Common myeloid progenitor, CD34-positive (primary cell): ENCODE measurements at regions not wholly inside any gene's neighbourhood (a gene's known extent, or its start where the extent isn't known, plus 50 kb on each side); places are given as distances from the start of the nearest gene placed in this dataset.

Source experiments
- CTCF ChIA-PET: fragments of 350-600 bp; sonication (Branson Sonifier 250); formaldehyde crosslinking; loops from one replicate; lab custom pipeline; 2021; ENCODE audit warnings: antibody characterized with exemption; lab: Charles Lee
- POLR2A ChIA-PET: fragments of 350-600 bp; sonication (Branson Sonifier 250); formaldehyde crosslinking; loops from one replicate; lab custom pipeline; 2021; ENCODE audit warnings: antibody characterized with exemption; lab: Charles Lee
- DNase-seq, 3 donors: peaks; one replicate each; pipeline versions ENCODE4 v3.0.0 to v3.0.0-alpha.2; 2013
- H3K27ac ChIP-seq, 2 experiments: 1 replicate in 1 of 2; 2 replicates in 1 of 2; pipeline ENCODE4 v1.7.0; 2013; ENCODE audit warnings: inconsistent platforms in 2 of 2, low read length in 2 of 2, mild to moderate bottlenecking in 2 of 2, low read depth in 1 of 2, moderate library complexity in 1 of 2; ENCODE audit not compliant: severe bottlenecking in 2 of 2, insufficient read depth in 1 of 2, poor library complexity in 1 of 2
- H3K27me3 ChIP-seq, 5 experiments: replicated peaks in 2 of 5; 1 replicate in 3 of 5; 2 replicates in 2 of 5; pipeline versions ENCODE4 v1.6.1 to v1.7.0; 2013; ENCODE audit warnings: low read length in 4 of 5, mild to moderate bottlenecking in 2 of 5, moderate library complexity in 2 of 5, inconsistent platforms in 1 of 5; ENCODE audit not compliant: insufficient read depth in 5 of 5, control insufficient read depth in 4 of 5
- H3K36me3 ChIP-seq, 4 experiments: 1 replicate in 2 of 4; 2 replicates in 2 of 4; pipeline versions ENCODE4 v1.6.1 to v1.7.0; 2013; ENCODE audit warnings: low read length in 3 of 4, control low read depth in 1 of 4, mild to moderate bottlenecking in 1 of 4; ENCODE audit not compliant: control insufficient read depth in 4 of 4, insufficient read depth in 4 of 4
- H3K4me1 ChIP-seq, 4 experiments: 1 replicate in 3 of 4; 2 replicates in 1 of 4; pipeline versions ENCODE4 v1.6.1 to v1.7.1; 2013; ENCODE audit warnings: low read length in 3 of 4, mild to moderate bottlenecking in 3 of 4, control low read depth in 1 of 4, inconsistent platforms in 1 of 4, moderate library complexity in 1 of 4; ENCODE audit not compliant: control insufficient read depth in 4 of 4, insufficient read depth in 4 of 4; ENCODE audit errors: control extremely low read depth in 1 of 4
- H3K4me3 ChIP-seq, 7 experiments: 1 replicate in 4 of 7; 2 replicates in 3 of 7; pipeline versions ENCODE4 v1.5.1 to v1.7.0; 2013; ENCODE audit warnings: mild to moderate bottlenecking in 7 of 7, low read length in 6 of 7, moderate library complexity in 6 of 7, inconsistent platforms in 2 of 7, low read depth in 2 of 7, control low read depth in 1 of 7; ENCODE audit not compliant: insufficient read depth in 4 of 7, control insufficient read depth in 1 of 7; ENCODE audit errors: extremely low read depth in 1 of 7
- H3K9me3 ChIP-seq, 5 experiments: 1 replicate in 4 of 5; 2 replicates in 1 of 5; pipeline versions ENCODE4 v1.6.1 to v1.7.1; 2013; ENCODE audit warnings: low read length in 4 of 5, mild to moderate bottlenecking in 2 of 5, inconsistent platforms in 1 of 5, low read depth in 1 of 5, moderate library complexity in 1 of 5; ENCODE audit not compliant: control insufficient read depth in 4 of 5, insufficient read depth in 2 of 5; ENCODE audit errors: control extremely low read depth in 1 of 5
- WGBS: methylation state at CpG from one replicate; pipeline ENCODE4 v1.1.5; 2013; ENCODE audit not compliant: insufficient coverage; 5-methylcytosine and 5-hydroxymethylcytosine counted together

DNA sequence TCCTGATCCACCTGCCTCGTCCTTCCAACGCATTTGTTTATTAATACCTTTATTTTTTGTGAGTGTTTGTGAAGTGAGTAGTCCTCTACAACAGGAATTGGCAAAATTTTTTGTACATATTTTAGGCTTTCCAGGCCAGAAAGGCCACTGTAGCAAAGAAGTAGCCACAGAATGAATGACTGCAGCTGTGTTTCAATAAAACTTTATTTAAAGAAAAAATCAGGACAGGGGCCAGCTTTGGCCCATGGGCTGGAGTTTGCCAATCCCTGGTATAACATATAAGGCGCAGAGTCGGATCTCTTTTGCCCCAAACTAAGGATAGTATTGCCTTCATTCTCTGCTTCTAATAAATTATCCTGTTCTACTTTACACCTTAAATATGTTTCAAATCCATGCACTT is 198.0 kb upstream of the COX10 start:
- Histone ChIP-seq H3K4me3 (no peak overlapping the region), H3K4me1 (no peaks in the 10 kb centered on the region), H3K27me3 (no peaks in the 10 kb centered on the region), H3K9me3 (peaks cover 0 to 4% (median 0%) of the 10 kb centered on the region in 5 experiments), H3K36me3 (no peaks in the 10 kb centered on the region), H3K27ac (no peak overlapping the region)
- DNase-seq = no peak
- 100% methylated on average over 4 of the region's 4 CpGs for WGBS
- CTCF ChIA-PET = no interaction called here
- POLR2A ChIA-PET = no interaction called here

DNA sequence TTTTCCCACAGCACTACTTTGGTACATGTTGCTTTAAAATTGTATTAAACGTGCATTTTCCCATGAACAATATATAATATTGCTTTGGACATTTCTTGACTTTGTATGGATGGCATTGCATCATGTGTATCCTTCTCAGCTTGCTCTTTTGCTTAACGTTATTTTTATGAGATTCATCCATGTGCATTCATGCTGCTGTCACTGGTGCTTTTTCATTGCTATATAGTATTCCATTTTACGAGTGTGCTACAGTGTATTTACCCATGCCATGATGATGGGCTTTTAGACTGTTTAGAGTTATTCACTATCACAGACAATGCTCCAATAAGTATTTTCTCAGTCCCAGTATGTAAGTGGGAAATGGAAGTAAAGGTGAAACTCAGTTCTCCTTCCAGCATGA is 195.2 kb upstream of the COX10 start:
- ChIA-PET POLR2A (no interaction called here), CTCF (interaction anchor here (0.8 kb wide), 1 partner anchor 826 kb away, joined by 3 read pairs; no protein-coding TSS in a partner anchor)
- H3K27me3 ChIP-seq = no peaks in the 10 kb centered on the region
- no peaks in the 10 kb centered on the region for H3K36me3 ChIP-seq
- DNase-seq = no peak
- WGBS = 100% methylated on average over 1 of the region's 3 CpGs
- no peaks in the 10 kb centered on the region for H3K9me3 ChIP-seq
- no peak overlapping the region for H3K4me3 ChIP-seq
- H3K4me1 ChIP-seq = no peaks in the 10 kb centered on the region
- H3K27ac ChIP-seq = no peak overlapping the region

DNA sequence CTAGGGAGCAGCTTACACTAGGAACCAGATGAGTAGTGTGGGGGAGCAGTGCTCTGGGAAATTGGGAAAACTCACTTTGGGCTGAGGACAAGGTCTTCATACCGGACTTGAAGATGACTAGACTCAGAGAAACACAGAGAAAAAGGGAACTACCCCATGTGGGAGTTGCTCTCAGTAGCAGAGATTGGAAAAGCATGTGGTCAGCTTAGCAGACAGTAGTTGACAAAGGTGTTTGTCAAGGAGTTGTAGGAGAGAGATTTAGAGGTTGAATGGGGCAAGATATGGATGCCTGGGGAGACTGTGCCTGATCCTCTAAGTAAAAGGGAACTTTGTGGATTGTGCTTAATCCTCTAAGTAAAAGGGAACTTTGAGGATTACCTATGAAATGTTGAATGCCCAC is 194.5 kb upstream of the COX10 start:
- H3K27me3 ChIP-seq = no peaks in the 10 kb centered on the region
- 67% methylated on average over 1 of the region's 1 CpG for WGBS
- H3K27ac ChIP-seq = no peak overlapping the region
- ChIA-PET CTCF (no interaction called here), POLR2A (no interaction called here)
- H3K9me3 ChIP-seq = no peaks in the 10 kb centered on the region
- H3K4me3 ChIP-seq = no peak overlapping the region
- no peaks in the 10 kb centered on the region for H3K4me1 ChIP-seq
- no peaks in the 10 kb centered on the region for H3K36me3 ChIP-seq
- no peak for DNase-seq

DNA sequence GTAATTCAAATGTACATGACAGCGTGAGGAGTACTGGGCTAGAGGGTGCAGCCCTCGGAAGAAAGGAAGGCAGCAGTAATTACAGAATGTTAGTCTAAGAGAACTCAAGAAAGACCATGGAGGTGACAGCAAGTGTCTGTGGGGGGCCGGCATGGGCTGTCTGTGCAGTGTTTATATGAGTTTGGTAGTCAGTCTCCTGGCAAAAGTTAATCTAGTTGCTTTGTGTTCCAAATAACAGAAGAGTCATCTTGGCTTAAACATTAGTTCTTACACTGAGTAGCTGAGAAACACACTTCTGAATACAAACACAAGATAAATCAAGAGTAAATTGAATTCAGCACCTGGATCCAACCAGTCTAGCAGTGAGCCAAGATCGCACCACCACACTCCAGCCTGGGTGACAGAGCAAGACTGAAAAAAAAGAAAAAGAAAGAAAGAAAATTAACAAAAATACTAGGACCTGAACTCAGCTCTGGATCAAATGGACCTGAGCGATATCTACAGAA is 189.3 kb upstream of the COX10 start:
- ChIA-PET POLR2A (no interaction called here), CTCF (interaction anchor here (0.6 kb wide), 2 partner anchors 193 to 357 kb away, joined by 3 read pairs; no protein-coding TSS in a partner anchor)
- H3K36me3 ChIP-seq = no peaks in the 10 kb centered on the region
- H3K4me1 ChIP-seq = no peaks in the 10 kb centered on the region
- WGBS = 94% methylated on average over 3 of the region's 5 CpGs
- no peak overlapping the region for H3K27ac ChIP-seq
- H3K27me3 ChIP-seq = no peaks in the 10 kb centered on the region
- no peaks in the 10 kb centered on the region for H3K9me3 ChIP-seq
- no peak for DNase-seq
- no peak overlapping the region for H3K4me3 ChIP-seq

DNA sequence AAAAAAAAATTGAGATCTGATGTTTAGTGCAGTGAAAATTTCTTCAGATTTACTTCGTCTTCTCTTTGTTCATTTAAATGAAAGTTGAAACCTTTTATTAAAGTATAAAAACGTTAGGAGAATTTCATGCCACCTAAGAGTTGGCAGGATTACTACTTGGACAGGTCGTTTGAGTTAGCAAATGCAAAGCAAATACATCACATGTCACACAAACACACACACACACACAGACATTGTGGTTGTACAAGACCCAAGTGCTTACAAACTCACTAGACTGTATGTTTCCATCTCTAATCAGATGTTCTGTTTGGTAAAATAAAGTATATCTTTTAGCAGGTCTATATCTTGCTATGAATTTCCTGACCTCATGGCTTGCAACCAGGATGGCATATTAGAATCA is 185.6 kb upstream of the COX10 start:
- H3K36me3 ChIP-seq = no peaks in the 10 kb centered on the region
- H3K4me1 ChIP-seq = no peaks in the 10 kb centered on the region
- no peak for DNase-seq
- no peaks in the 10 kb centered on the region for H3K27me3 ChIP-seq
- POLR2A ChIA-PET = no interaction called here
- no peak overlapping the region for H3K4me3 ChIP-seq
- no peak overlapping the region for H3K27ac ChIP-seq
- no CpG with 5 or more reads among the region's 3 CpGs for WGBS
- H3K9me3 ChIP-seq = no peaks in the 10 kb centered on the region
- CTCF ChIA-PET = no interaction called here

DNA sequence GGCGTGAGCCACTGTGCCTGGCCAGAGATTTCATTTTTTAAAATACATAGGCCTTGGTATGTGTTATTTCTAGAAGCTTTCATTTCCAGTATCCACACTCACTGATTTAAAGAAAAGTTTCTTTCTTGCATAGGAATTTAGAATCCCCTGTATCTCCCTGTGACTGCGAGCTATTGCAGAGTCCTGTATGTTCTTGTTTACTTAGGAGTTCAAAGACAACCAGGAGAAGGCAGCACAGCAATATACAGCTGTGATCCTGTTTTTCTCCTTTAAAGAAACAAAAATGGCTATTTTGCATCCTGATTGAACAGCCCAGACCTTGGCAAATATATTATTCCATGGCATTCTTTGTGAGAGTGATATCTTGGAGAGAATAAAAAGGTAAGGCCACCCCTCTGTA is 185.0 kb upstream of the COX10 start:
- Histone ChIP-seq H3K4me3 (no peak overlapping the region), H3K27ac (no peak overlapping the region), H3K4me1 (no peaks in the 10 kb centered on the region), H3K27me3 (no peaks in the 10 kb centered on the region), H3K9me3 (no peaks in the 10 kb centered on the region), H3K36me3 (no peaks in the 10 kb centered on the region)
- POLR2A ChIA-PET = no interaction called here
- CTCF ChIA-PET = no interaction called here
- WGBS = 100% methylated on average over 1 of the region's 2 CpGs
- no peak for DNase-seq

DNA sequence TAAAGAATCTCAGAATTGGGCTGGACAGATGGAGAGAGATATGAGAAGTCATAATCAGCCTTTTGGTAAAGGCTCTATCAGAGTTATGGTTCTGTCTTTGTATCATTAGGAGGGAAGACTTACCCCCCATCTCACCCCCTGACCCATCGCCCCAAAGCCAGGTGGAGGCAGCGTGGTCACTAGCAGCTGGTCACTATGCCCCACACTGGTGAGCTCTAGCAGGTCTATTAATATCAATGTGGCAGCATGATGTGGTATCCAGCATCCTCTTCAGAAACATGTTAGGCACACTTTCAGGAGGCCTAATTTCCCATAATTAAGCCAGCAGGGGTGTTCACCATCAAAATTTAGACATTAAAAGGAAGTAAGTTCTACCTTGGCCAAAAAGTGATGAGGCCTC is 183.8 kb upstream of the COX10 start:
- Histone ChIP-seq H3K27me3 (no peaks in the 10 kb centered on the region), H3K4me1 (no peaks in the 10 kb centered on the region), H3K9me3 (no peaks in the 10 kb centered on the region), H3K36me3 (no peaks in the 10 kb centered on the region), H3K4me3 (no peak overlapping the region), H3K27ac (no peak overlapping the region)
- 87% methylated on average over 2 of the region's 2 CpGs for WGBS
- CTCF ChIA-PET = no interaction called here
- DNase-seq = no peak
- POLR2A ChIA-PET = no interaction called here
